SK-N-SH treated with all-trans-retinoic acid at 6 μM for 48 hours (cell line): ENCODE measurements at regions not wholly inside any gene's neighbourhood (a gene's known extent, or its start where the extent isn't known, plus 50 kb on each side); places are given as distances from the start of the nearest gene placed in this dataset.

Experiments
- ATAC-seq: fragments of 200-7000 bp; cut with Tn5 transposase; 3 replicates; pipeline ENCODE4 v1.9.1; 2020; ENCODE audit warnings: mild to moderate bottlenecking, moderate library complexity
- ARNTL ChIP-seq: fragments of 450-650 bp; formaldehyde crosslinking; IDR thresholded peaks from 2 replicates; pipeline ENCODE4 v1.5.0; 2020; ENCODE audit warnings: low read depth, mild to moderate bottlenecking, moderate library complexity, borderline replicate concordance
- BACH2 ChIP-seq: fragments of 250-450 bp; sonication (Bioruptor Pico); IDR thresholded peaks from 2 replicates; pipeline ENCODE4 v1.9.0; 2021; ENCODE audit warnings: mild to moderate bottlenecking, borderline replicate concordance
- CSDC2 ChIP-seq: fragments of 250-450 bp; sonication (Bioruptor Pico); IDR thresholded peaks from 2 replicates; pipeline ENCODE4 v1.5.0; 2020; ENCODE audit warnings: mild to moderate bottlenecking, moderate library complexity
- ESRRG ChIP-seq: fragments of 250-450 bp; sonication (Bioruptor Pico); IDR thresholded peaks from 2 replicates; pipeline ENCODE4 v1.6.1; 2021; ENCODE audit warnings: mild to moderate bottlenecking
- GLIS3 ChIP-seq: fragments of 250-450 bp; sonication (Bioruptor Pico); IDR thresholded peaks from 2 replicates; pipeline ENCODE4 v1.5.0; 2020; ENCODE audit warnings: mild to moderate bottlenecking, moderate library complexity
- ISL1 ChIP-seq: fragments of 250-450 bp; sonication (Bioruptor Pico); IDR thresholded peaks from 2 replicates; pipeline ENCODE4 v2.1.2; 2022; ENCODE audit warnings: mild to moderate bottlenecking, moderate library complexity
- OSR1 ChIP-seq: fragments of 250-450 bp; sonication (Bioruptor Pico); IDR thresholded peaks from 2 replicates; pipeline ENCODE4 v1.8.0; 2022; ENCODE audit warnings: moderate library complexity, mild to moderate bottlenecking, inconsistent platforms
- PPARA ChIP-seq: fragments of 250-450 bp; sonication (Bioruptor Pico); IDR thresholded peaks from 2 replicates; pipeline ENCODE4 v1.5.0; 2020; ENCODE audit warnings: mild to moderate bottlenecking, borderline replicate concordance
- RARB ChIP-seq: fragments of 250-450 bp; sonication (Bioruptor Pico); IDR thresholded peaks from 2 replicates; pipeline ENCODE4 v1.8.0; 2021; ENCODE audit warnings: mild to moderate bottlenecking, moderate library complexity
- SNAI2 ChIP-seq: fragments of 250-450 bp; sonication (Bioruptor Pico); IDR thresholded peaks from 2 replicates; pipeline ENCODE4 v1.5.0; 2020; ENCODE audit warnings: mild to moderate bottlenecking, moderate library complexity
- TCF4 ChIP-seq: fragments of 250-450 bp; sonication (Bioruptor Pico); IDR thresholded peaks from 2 replicates; pipeline ENCODE4 v1.8.0; 2021; ENCODE audit warnings: mild to moderate bottlenecking, moderate library complexity, borderline replicate concordance
- TOX ChIP-seq: fragments of 250-450 bp; sonication (Bioruptor Pico); IDR thresholded peaks from 2 replicates; pipeline ENCODE4 v1.8.0; 2021; ENCODE audit warnings: mild to moderate bottlenecking, moderate library complexity, borderline replicate concordance
- ZC3H10 ChIP-seq: fragments of 250-450 bp; sonication (Bioruptor Pico); IDR thresholded peaks from 2 replicates; pipeline ENCODE4 v1.5.1; 2021; ENCODE audit warnings: mild to moderate bottlenecking, moderate library complexity
- ZFP3 ChIP-seq: fragments of 250-450 bp; sonication (Bioruptor Pico); IDR thresholded peaks from 2 replicates; pipeline ENCODE4 v1.5.0; 2020; ENCODE audit warnings: mild to moderate bottlenecking, moderate library complexity
- ZFP30 ChIP-seq: fragments of 450-650 bp; formaldehyde crosslinking; IDR thresholded peaks from 2 replicates; pipeline ENCODE4 v1.5.0; 2022; ENCODE audit warnings: mild to moderate bottlenecking, moderate library complexity
- ZNF565 ChIP-seq: fragments of 450-650 bp; formaldehyde crosslinking; conservative IDR thresholded peaks from 2 replicates; pipeline ENCODE4 v1.5.0; 2020; ENCODE audit warnings: low read depth, mild to moderate bottlenecking, moderate library complexity
- ZNF70 ChIP-seq: fragments of 450-650 bp; formaldehyde crosslinking; IDR thresholded peaks from 2 replicates; pipeline ENCODE4 v1.5.0; 2020; ENCODE audit warnings: mild to moderate bottlenecking, moderate library complexity
- ZNF8 ChIP-seq: fragments of 450-650 bp; formaldehyde crosslinking; IDR thresholded peaks from 2 replicates; pipeline ENCODE4 v1.5.0; 2020; ENCODE audit warnings: mild to moderate bottlenecking, moderate library complexity
- TF ChIP-seq, protein P1 (sequence below): fragments of 250-450 bp; sonication (Bioruptor Pico); IDR thresholded peaks from 2 replicates; pipeline ENCODE4 v1.8.0; 2020; ENCODE audit warnings: mild to moderate bottlenecking, moderate library complexity, borderline replicate concordance
- TF ChIP-seq, protein P2 (sequence below): fragments of 250-450 bp; sonication (Bioruptor Pico); IDR thresholded peaks from 2 replicates; pipeline ENCODE4 v1.8.0; 2021; ENCODE audit warnings: low read depth, mild to moderate bottlenecking, moderate library complexity, borderline replicate concordance
- TF ChIP-seq, protein P3 (sequence below): fragments of 250-450 bp; sonication (Bioruptor Pico); IDR thresholded peaks from 2 replicates; pipeline ENCODE4 v1.5.1; 2021; ENCODE audit warnings: mild to moderate bottlenecking, moderate library complexity
- TF ChIP-seq, protein P4 (sequence below): fragments of 250-450 bp; sonication (Bioruptor Pico); IDR thresholded peaks from 2 replicates; pipeline ENCODE4 v1.5.1; 2020; ENCODE audit warnings: low read depth, mild to moderate bottlenecking, moderate library complexity
- TF ChIP-seq, protein P5 (sequence below): fragments of 250-450 bp; sonication (Bioruptor Pico); IDR thresholded peaks from 2 replicates; pipeline ENCODE4 v1.5.0; 2020; ENCODE audit warnings: mild to moderate bottlenecking, moderate library complexity

DNA sequence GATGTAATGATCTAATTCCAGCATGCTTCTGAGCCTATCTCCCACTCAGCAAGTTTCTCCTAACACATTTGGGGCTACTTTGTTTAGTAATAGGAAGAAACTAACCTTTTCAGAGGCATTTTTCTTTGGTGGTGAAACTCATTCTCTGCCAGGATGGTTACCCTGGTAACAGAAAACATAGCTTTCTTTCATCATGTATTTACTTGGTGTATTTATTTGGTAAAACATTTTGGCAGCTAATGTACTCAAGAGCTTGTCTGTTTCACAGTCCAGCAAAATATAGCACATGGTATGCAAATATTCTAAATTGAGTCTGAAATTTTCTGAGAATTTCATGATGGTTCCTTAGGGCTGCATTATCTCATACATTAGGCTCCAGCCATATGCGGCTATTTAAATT is 100.0 kb downstream of the SLC35B3 start:
- no peak for ATAC-seq
- TF ChIP-seq, protein P1, sequence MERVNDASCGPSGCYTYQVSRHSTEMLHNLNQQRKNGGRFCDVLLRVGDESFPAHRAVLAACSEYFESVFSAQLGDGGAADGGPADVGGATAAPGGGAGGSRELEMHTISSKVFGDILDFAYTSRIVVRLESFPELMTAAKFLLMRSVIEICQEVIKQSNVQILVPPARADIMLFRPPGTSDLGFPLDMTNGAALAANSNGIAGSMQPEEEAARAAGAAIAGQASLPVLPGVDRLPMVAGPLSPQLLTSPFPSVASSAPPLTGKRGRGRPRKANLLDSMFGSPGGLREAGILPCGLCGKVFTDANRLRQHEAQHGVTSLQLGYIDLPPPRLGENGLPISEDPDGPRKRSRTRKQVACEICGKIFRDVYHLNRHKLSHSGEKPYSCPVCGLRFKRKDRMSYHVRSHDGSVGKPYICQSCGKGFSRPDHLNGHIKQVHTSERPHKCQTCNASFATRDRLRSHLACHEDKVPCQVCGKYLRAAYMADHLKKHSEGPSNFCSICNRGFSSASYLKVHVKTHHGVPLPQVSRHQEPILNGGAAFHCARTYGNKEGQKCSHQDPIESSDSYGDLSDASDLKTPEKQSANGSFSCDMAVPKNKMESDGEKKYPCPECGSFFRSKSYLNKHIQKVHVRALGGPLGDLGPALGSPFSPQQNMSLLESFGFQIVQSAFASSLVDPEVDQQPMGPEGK (CRISPR knock-in tag) = no peak
- no peak for TF ChIP-seq ZNF70 (CRISPR knock-in tag)
- no peak for TF ChIP-seq ARNTL
- no peak for TF ChIP-seq TCF4 (CRISPR knock-in tag)
- no peak for TF ChIP-seq ZFP30
- no peak for TF ChIP-seq PPARA (CRISPR knock-in tag)
- TF ChIP-seq, protein P2, sequence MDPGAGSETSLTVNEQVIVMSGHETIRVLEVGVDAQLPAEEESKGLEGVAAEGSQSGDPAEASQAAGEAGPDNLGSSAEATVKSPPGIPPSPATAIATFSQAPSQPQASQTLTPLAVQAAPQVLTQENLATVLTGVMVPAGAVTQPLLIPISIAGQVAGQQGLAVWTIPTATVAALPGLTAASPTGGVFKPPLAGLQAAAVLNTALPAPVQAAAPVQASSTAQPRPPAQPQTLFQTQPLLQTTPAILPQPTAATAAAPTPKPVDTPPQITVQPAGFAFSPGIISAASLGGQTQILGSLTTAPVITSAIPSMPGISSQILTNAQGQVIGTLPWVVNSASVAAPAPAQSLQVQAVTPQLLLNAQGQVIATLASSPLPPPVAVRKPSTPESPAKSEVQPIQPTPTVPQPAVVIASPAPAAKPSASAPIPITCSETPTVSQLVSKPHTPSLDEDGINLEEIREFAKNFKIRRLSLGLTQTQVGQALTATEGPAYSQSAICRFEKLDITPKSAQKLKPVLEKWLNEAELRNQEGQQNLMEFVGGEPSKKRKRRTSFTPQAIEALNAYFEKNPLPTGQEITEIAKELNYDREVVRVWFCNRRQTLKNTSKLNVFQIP (CRISPR knock-in tag) = no peak
- no peak for TF ChIP-seq RARB (CRISPR knock-in tag)
- no peak for TF ChIP-seq ISL1 (CRISPR knock-in tag)
- TF ChIP-seq, protein P3, sequence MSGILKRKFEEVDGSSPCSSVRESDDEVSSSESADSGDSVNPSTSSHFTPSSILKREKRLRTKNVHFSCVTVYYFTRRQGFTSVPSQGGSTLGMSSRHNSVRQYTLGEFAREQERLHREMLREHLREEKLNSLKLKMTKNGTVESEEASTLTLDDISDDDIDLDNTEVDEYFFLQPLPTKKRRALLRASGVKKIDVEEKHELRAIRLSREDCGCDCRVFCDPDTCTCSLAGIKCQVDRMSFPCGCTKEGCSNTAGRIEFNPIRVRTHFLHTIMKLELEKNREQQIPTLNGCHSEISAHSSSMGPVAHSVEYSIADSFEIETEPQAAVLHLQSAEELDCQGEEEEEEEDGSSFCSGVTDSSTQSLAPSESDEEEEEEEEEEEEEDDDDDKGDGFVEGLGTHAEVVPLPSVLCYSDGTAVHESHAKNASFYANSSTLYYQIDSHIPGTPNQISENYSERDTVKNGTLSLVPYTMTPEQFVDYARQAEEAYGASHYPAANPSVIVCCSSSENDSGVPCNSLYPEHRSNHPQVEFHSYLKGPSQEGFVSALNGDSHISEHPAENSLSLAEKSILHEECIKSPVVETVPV (CRISPR knock-in tag) = no peak
- TF ChIP-seq, protein P4, sequence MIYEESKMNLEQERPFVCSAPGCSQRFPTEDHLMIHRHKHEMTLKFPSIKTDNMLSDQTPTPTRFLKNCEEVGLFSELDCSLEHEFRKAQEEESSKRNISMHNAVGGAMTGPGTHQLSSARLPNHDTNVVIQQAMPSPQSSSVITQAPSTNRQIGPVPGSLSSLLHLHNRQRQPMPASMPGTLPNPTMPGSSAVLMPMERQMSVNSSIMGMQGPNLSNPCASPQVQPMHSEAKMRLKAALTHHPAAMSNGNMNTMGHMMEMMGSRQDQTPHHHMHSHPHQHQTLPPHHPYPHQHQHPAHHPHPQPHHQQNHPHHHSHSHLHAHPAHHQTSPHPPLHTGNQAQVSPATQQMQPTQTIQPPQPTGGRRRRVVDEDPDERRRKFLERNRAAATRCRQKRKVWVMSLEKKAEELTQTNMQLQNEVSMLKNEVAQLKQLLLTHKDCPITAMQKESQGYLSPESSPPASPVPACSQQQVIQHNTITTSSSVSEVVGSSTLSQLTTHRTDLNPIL (CRISPR knock-in tag) = no peak
- TF ChIP-seq ZNF8 (CRISPR knock-in tag) = no peak
- no peak for TF ChIP-seq OSR1
- TF ChIP-seq ESRRG (CRISPR knock-in tag) = no peak
- no peak for TF ChIP-seq CSDC2 (CRISPR knock-in tag)
- TF ChIP-seq TOX (CRISPR knock-in tag) = no peak
- TF ChIP-seq ZNF565 (CRISPR knock-in tag) = no peak
- TF ChIP-seq BACH2 (CRISPR knock-in tag) = no peak
- no peak for TF ChIP-seq GLIS3
- no peak for TF ChIP-seq SNAI2 (CRISPR knock-in tag)
- TF ChIP-seq, all 23 proteins: peak for 0

DNA sequence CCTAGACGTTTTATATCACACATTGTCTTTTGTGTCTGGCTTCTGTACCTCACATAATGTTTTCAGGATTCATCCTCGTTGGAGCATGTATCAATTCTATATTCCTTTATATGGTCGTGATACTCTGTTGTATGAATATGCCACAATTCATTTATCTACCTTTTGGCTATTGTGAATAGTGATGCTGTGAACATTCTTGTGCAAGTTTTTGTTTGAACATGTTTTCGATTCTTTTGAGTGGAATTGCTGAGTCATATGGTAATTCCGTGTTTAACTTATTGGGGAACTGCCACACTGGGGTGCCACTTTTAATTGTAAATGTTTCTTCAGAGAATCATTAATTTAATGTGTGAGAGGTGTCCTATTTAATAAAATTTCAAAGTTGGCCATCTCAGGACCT is 101.2 kb downstream of the SLC35B3 start:
- TF ChIP-seq ZC3H10 = no peak
- TF ChIP-seq, protein P2 (CRISPR knock-in tag) = no peak
- TF ChIP-seq, protein P1 (CRISPR knock-in tag) = no peak
- no peak for TF ChIP-seq OSR1
- TF ChIP-seq GLIS3 = no peak
- no peak for TF ChIP-seq PPARA (CRISPR knock-in tag)
- TF ChIP-seq, protein P3 (CRISPR knock-in tag) = no peak
- TF ChIP-seq, protein P5, sequence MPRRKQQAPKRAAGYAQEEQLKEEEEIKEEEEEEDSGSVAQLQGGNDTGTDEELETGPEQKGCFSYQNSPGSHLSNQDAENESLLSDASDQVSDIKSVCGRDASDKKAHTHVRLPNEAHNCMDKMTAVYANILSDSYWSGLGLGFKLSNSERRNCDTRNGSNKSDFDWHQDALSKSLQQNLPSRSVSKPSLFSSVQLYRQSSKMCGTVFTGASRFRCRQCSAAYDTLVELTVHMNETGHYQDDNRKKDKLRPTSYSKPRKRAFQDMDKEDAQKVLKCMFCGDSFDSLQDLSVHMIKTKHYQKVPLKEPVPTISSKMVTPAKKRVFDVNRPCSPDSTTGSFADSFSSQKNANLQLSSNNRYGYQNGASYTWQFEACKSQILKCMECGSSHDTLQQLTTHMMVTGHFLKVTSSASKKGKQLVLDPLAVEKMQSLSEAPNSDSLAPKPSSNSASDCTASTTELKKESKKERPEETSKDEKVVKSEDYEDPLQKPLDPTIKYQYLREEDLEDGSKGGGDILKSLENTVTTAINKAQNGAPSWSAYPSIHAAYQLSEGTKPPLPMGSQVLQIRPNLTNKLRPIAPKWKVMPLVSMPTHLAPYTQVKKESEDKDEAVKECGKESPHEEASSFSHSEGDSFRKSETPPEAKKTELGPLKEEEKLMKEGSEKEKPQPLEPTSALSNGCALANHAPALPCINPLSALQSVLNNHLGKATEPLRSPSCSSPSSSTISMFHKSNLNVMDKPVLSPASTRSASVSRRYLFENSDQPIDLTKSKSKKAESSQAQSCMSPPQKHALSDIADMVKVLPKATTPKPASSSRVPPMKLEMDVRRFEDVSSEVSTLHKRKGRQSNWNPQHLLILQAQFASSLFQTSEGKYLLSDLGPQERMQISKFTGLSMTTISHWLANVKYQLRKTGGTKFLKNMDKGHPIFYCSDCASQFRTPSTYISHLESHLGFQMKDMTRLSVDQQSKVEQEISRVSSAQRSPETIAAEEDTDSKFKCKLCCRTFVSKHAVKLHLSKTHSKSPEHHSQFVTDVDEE (CRISPR knock-in tag) = no peak
- no peak for TF ChIP-seq ARNTL
- no peak for TF ChIP-seq TCF4 (CRISPR knock-in tag)
- no peak for TF ChIP-seq CSDC2 (CRISPR knock-in tag)
- no peak for TF ChIP-seq ISL1 (CRISPR knock-in tag)
- TF ChIP-seq BACH2 (CRISPR knock-in tag) = no peak
- TF ChIP-seq TOX (CRISPR knock-in tag) = no peak
- TF ChIP-seq SNAI2 (CRISPR knock-in tag) = no peak
- no peak for TF ChIP-seq ZFP3 (CRISPR knock-in tag)
- TF ChIP-seq ZNF8 (CRISPR knock-in tag) = no peak
- TF ChIP-seq, protein P4 (CRISPR knock-in tag) = no peak
- ATAC-seq = no peak
